Adipocyte (in vitro differentiated cells): ENCODE measurements at regions not wholly inside any gene's neighbourhood (a gene's known extent, or its start where the extent isn't known, plus 50 kb on each side); places are given as distances from the start of the nearest gene placed in this dataset.

Source experiments
- DNase-seq: peaks from one replicate; pipeline ENCODE4 v3.0.0-alpha.2; 2015; ENCODE audit warnings: low read depth
- H3K27me3 ChIP-seq: replicated peaks from 2 replicates; pipeline ENCODE4 v1.7.0; 2013; ENCODE audit warnings: mild to moderate bottlenecking, low read length, moderate library complexity; ENCODE audit not compliant: control insufficient read depth, insufficient read depth
- H3K36me3 ChIP-seq: 2 replicates; pipeline ENCODE4 v1.7.0; 2013; ENCODE audit warnings: low read length, mild to moderate bottlenecking, moderate library complexity; ENCODE audit not compliant: control insufficient read depth, insufficient read depth, severe bottlenecking
- H3K4me1 ChIP-seq: 2 replicates; pipeline ENCODE4 v1.7.0; 2013; ENCODE audit warnings: mild to moderate bottlenecking, low read length, moderate library complexity; ENCODE audit not compliant: control insufficient read depth, insufficient read depth
- H3K4me3 ChIP-seq: 2 replicates; pipeline ENCODE4 v1.7.0; 2013; ENCODE audit warnings: mild to moderate bottlenecking, low read length, moderate library complexity
- H3K9ac ChIP-seq: 2 replicates; pipeline ENCODE4 v1.7.0; 2013; ENCODE audit warnings: mild to moderate bottlenecking, low read length, moderate library complexity
- H3K9me3 ChIP-seq: 2 replicates; pipeline ENCODE4 v1.7.0; 2013; ENCODE audit warnings: mild to moderate bottlenecking, low read length, moderate library complexity; ENCODE audit not compliant: control insufficient read depth

DNA sequence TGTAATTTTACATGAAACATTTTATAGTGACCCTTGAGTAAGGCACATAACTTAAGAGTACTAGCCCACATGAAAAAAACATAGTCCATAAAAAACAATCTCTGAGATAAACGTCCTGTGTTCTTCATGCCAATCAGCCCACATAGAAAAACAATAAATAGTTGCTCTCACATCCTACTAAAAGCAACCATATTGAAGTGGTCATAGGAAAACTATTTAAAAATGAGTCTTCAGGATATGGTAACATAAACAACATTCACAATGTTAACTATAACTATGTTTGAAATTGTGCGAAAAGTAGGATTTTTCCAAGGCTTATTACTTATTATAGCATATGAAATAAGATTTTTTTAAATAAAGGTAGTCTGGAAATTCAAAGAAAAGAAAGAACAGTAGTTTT lies 77.1 kb upstream of the EPHA5 start:
- peak; percentile 24 for DNase-seq
- Histone ChIP-seq H3K9me3 (no peaks in the 10 kb centered on the region), H3K36me3 (no peaks in the 10 kb centered on the region), H3K4me1 (no peaks in the 10 kb centered on the region), H3K4me3 (no peak overlapping the region), H3K9ac (no peak overlapping the region), H3K27me3 (no peaks in the 10 kb centered on the region)

DNA sequence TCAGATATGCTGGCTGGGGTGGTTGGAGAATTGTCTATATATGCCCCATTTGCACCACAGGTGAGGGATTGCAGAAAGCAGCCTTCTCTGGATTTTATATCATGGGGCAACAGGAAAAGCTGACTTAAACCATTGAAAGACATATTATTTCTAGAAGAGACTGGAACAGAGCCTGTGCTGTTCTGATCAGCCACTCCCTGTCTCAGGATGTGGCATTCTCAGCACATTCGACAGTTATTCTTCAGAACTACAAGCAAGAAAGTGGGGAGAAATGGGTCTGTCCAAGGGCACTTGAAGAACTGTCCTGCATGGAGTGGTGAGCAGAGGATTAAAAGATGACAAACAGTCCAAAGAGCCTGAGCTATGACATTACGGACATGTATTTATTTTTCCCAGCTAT lies 67.8 kb upstream of the EPHA5 start:
- Histone ChIP-seq H3K4me1 (no peaks in the 10 kb centered on the region), H3K9me3 (no peaks in the 10 kb centered on the region), H3K27me3 (no peaks in the 10 kb centered on the region), H3K36me3 (no peaks in the 10 kb centered on the region), H3K4me3 (no peak overlapping the region), H3K9ac (no peak overlapping the region)
- DNase-seq = no peak

DNA sequence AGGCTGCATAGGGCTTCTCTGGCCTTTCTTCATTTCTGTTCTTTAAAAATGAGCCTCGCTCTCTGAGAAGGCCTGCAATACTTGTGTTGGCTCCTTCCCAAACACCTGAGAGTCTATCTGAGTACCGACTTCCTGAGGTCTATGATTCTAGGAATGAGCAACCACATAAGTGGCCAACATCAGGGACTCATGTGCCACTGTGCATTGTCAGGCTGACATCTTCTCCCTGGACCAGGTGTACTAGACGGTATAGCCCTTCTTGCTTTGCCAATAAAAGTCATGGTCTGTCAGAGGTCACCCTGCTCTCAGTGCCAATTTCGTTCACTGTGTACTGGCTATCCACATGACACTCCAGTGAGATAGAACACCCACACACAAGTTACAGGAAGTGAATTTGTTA lies 67.4 kb upstream of the EPHA5 start:
- Histone ChIP-seq H3K4me1 (no peaks in the 10 kb centered on the region), H3K36me3 (no peaks in the 10 kb centered on the region), H3K9ac (no peak overlapping the region), H3K27me3 (no peaks in the 10 kb centered on the region), H3K9me3 (no peaks in the 10 kb centered on the region), H3K4me3 (no peak overlapping the region)
- DNase-seq = no peak

DNA sequence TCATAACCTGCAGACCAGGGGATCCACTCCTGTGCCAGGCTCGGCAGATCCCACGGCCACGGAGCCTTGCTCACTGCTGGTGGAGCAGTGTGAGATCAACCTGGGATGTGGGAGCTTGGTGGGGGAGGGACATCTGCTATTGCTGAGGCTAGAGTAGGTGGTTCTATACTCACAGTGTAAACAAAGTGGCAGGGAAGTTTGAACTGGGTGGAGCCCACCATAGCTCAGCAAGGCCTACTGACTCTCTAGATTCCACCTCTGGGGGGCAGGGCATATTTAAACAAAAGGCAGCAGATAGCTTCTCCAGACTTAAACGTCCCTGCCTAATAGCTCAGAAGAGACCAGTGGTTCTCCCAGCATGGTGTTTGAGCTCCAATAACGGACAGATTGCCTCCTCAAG lies 54.7 kb upstream of the EPHA5 start:
- Histone ChIP-seq H3K36me3 (no peaks in the 10 kb centered on the region), H3K27me3 (no peaks in the 10 kb centered on the region), H3K9me3 (no peaks in the 10 kb centered on the region), H3K4me3 (no peak overlapping the region), H3K4me1 (no peaks in the 10 kb centered on the region), H3K9ac (no peak overlapping the region)
- DNase-seq = no peak
